ENCODE measurements at regions not wholly inside any gene's neighbourhood (a gene's known extent, or its start where the extent isn't known, plus 50 kb on each side); places are given as distances from the start of the nearest gene placed in this dataset.

GRCh38 chr9:118882684-118883083 lies 486.6 kb downstream of the BRINP1 start:
- H3K4me1 ChIP-seq, result peaks cover 24% of the 10 kb centered on the region

GRCh38 chr9:118883411-118883810 lies 485.8 kb downstream of the BRINP1 start:
- peaks cover 24% of the 10 kb centered on the region for H3K4me1 ChIP-seq
- no peaks in the 10 kb centered on the region for H3K36me3 ChIP-seq
- H3K9me3 ChIP-seq (replicated peaks), result 0 out of 2 replicates have a peak, but pooled peaks cover 2% of the 10 kb centered on the region
- DNase-seq, result peak; percentile 22 to 70
- H3K27ac ChIP-seq, result peak overlapping the region; percentile 77
- H3K4me3 ChIP-seq, result peak overlapping the region; percentile 14
- no peaks in the 10 kb centered on the region for H3K27me3 ChIP-seq

More at GRCh38 chr9:118882684-118883083, 486.6 kb downstream of the BRINP1 start:
- Histone ChIP-seq H3K9me3 (replicated peaks) (0 out of 2 replicates have a peak, but pooled peaks cover 2% of the 10 kb centered on the region), H3K36me3 (no peaks in the 10 kb centered on the region), H3K27ac (peak overlapping the region; percentile 77), H3K4me3 (peak overlapping the region; percentile 14), H3K27me3 (no peaks in the 10 kb centered on the region)
- DNase-seq, result peak; percentile 50 to 80

GRCh38 chr9:118891213-118891612 lies 478.0 kb downstream of the BRINP1 start:
- H3K36me3 ChIP-seq, result no peaks in the 10 kb centered on the region
- no peaks in the 10 kb centered on the region for H3K4me1 ChIP-seq
- H3K27me3 ChIP-seq, result no peaks in the 10 kb centered on the region
- no peak for DNase-seq
- H3K27ac ChIP-seq, result no peak overlapping the region
- no peak overlapping the region for H3K4me3 ChIP-seq
- H3K9me3 ChIP-seq (replicated peaks), result no peaks in the 10 kb centered on the region

- Histone ChIP-seq H3K4me3 (no peak overlapping the region), H3K4me1 (no peaks in the 10 kb centered on the region)
- peak; percentile 38 to 66 for DNase-seq
Observed at GRCh38 chr9:118896324-118897000, 472.8 kb downstream of the BRINP1 start.

GRCh38 chr9:118918180-118918579 lies 451.1 kb downstream of the BRINP1 start:
- no peaks in the 10 kb centered on the region for H3K36me3 ChIP-seq
- no peak overlapping the region for H3K27ac ChIP-seq
- H3K9me3 ChIP-seq (replicated peaks), result no peaks in the 10 kb centered on the region; the same call in 1 of the 2 replicates
- no peak for DNase-seq
- no peak overlapping the region for H3K4me3 ChIP-seq
- H3K27me3 ChIP-seq, result no peaks in the 10 kb centered on the region
- no peaks in the 10 kb centered on the region for H3K4me1 ChIP-seq

More at GRCh38 chr9:118896324-118897000, 472.8 kb downstream of the BRINP1 start:
- Histone ChIP-seq H3K27me3 (no peaks in the 10 kb centered on the region), H3K36me3 (no peaks in the 10 kb centered on the region), H3K27ac (no peak overlapping the region), H3K9me3 (replicated peaks) (0 out of 2 replicates have a peak, but pooled peaks cover 3% of the 10 kb centered on the region)

- H3K27me3 ChIP-seq, result no peaks in the 10 kb centered on the region
- no peaks in the 10 kb centered on the region; the same call in 1 of the 2 replicates for H3K36me3 ChIP-seq
- H3K4me1 ChIP-seq, result peaks cover 12% of the 10 kb centered on the region
- no peak for DNase-seq
- H3K9me3 ChIP-seq (replicated peaks), result no peaks in the 10 kb centered on the region
- H3K4me3 ChIP-seq, result no peak overlapping the region
- H3K27ac ChIP-seq, result no peak overlapping the region
Observed at GRCh38 chr9:118928722-118929121, 440.5 kb downstream of the BRINP1 start.

GRCh38 chr9:118929287-118929686 lies 439.9 kb downstream of the BRINP1 start:
- Histone ChIP-seq H3K36me3 (no peaks in the 10 kb centered on the region), H3K27ac (no peak overlapping the region), H3K4me3 (no peak overlapping the region), H3K4me1 (peaks cover 12% of the 10 kb centered on the region), H3K9me3 (replicated peaks) (no peaks in the 10 kb centered on the region), H3K27me3 (no peaks in the 10 kb centered on the region)
- DNase-seq, result peak in 1 of 2 experiments; percentile 20

- H3K9me3 ChIP-seq (replicated peaks), result no peaks in the 10 kb centered on the region
- peak in 1 of 2 experiments; percentile 57 for DNase-seq
- peak overlapping the region; percentile 18 for H3K27ac ChIP-seq
- no peaks in the 10 kb centered on the region for H3K36me3 ChIP-seq
- H3K27me3 ChIP-seq, result no peaks in the 10 kb centered on the region
- peaks cover 12% of the 10 kb centered on the region for H3K4me1 ChIP-seq
- no peak overlapping the region for H3K4me3 ChIP-seq
Observed at GRCh38 chr9:118931941-118932340, 437.3 kb downstream of the BRINP1 start.

- Histone ChIP-seq H3K27ac (no peak overlapping the region), H3K4me3 (no peak overlapping the region), H3K27me3 (no peaks in the 10 kb centered on the region), H3K9me3 (replicated peaks) (no peaks in the 10 kb centered on the region), H3K4me1 (no peaks in the 10 kb centered on the region), H3K36me3 (no peaks in the 10 kb centered on the region)
- no peak for DNase-seq
Observed at GRCh38 chr9:118938581-118938980, 430.7 kb downstream of the BRINP1 start.

- H3K4me3 ChIP-seq, result no peak overlapping the region
- no peaks in the 10 kb centered on the region for H3K36me3 ChIP-seq
- no peaks in the 10 kb centered on the region for H3K4me1 ChIP-seq
- DNase-seq, result no peak
- no peaks in the 10 kb centered on the region for H3K27me3 ChIP-seq
- H3K9me3 ChIP-seq (replicated peaks), result no peaks in the 10 kb centered on the region
- no peak overlapping the region for H3K27ac ChIP-seq
Observed at GRCh38 chr9:118940473-118940872, 428.8 kb downstream of the BRINP1 start.

GRCh38 chr9:118946669-118947068 lies 422.6 kb downstream of the BRINP1 start:
- no peaks in the 10 kb centered on the region for H3K27me3 ChIP-seq
- H3K4me1 ChIP-seq, result no peaks in the 10 kb centered on the region

GRCh38 chr9:118954857-118955256 lies 414.4 kb downstream of the BRINP1 start:
- no peaks in the 10 kb centered on the region for H3K27me3 ChIP-seq
- peaks cover 6% of the 10 kb centered on the region for H3K9me3 ChIP-seq (replicated peaks)
- no peak overlapping the region for H3K4me3 ChIP-seq
- H3K27ac ChIP-seq, result no peak overlapping the region
- no peak for DNase-seq
- peaks cover 21% of the 10 kb centered on the region for H3K4me1 ChIP-seq
- no peaks in the 10 kb centered on the region for H3K36me3 ChIP-seq

More at GRCh38 chr9:118946669-118947068, 422.6 kb downstream of the BRINP1 start:
- H3K9me3 ChIP-seq (replicated peaks), result no peaks in the 10 kb centered on the region
- no peak overlapping the region for H3K4me3 ChIP-seq
- no peaks in the 10 kb centered on the region for H3K36me3 ChIP-seq
- H3K27ac ChIP-seq, result no peak overlapping the region
- no peak for DNase-seq

- Histone ChIP-seq H3K4me3 (no peak overlapping the region), H3K27me3 (no peaks in the 10 kb centered on the region), H3K36me3 (no peaks in the 10 kb centered on the region), H3K9me3 (replicated peaks) (peaks cover 6% of the 10 kb centered on the region), H3K27ac (peak overlapping the region; percentile 98), H3K4me1 (peaks cover 46% of the 10 kb centered on the region)
- no peak for DNase-seq
Observed at GRCh38 chr9:118957585-118957984, 411.6 kb downstream of the BRINP1 start.

GRCh38 chr9:118959366-118959765 lies 409.9 kb downstream of the BRINP1 start:
- H3K36me3 ChIP-seq, result no peaks in the 10 kb centered on the region
- H3K9me3 ChIP-seq (replicated peaks), result peaks cover 6% of the 10 kb centered on the region

GRCh38 chr9:118961857-118962256 lies 407.4 kb downstream of the BRINP1 start:
- H3K4me3 ChIP-seq, result no peak overlapping the region
- DNase-seq, result peak; percentile 80 to 93

More at GRCh38 chr9:118959366-118959765, 409.9 kb downstream of the BRINP1 start:
- H3K4me3 ChIP-seq, result no peak overlapping the region
- DNase-seq, result peak; percentile 97 to 100
- no peaks in the 10 kb centered on the region for H3K27me3 ChIP-seq
- peak overlapping the region; percentile 98 for H3K27ac ChIP-seq
- H3K4me1 ChIP-seq, result peaks cover 50% of the 10 kb centered on the region

More at GRCh38 chr9:118961857-118962256, 407.4 kb downstream of the BRINP1 start:
- Histone ChIP-seq H3K9me3 (replicated peaks) (peaks cover 6% of the 10 kb centered on the region), H3K27ac (peak overlapping the region; percentile 76), H3K27me3 (no peaks in the 10 kb centered on the region), H3K4me1 (peaks cover 50% of the 10 kb centered on the region), H3K36me3 (no peaks in the 10 kb centered on the region)
